DMS53 (cell line): ENCODE measurements at regions not wholly inside any gene's neighbourhood (a gene's known extent, or its start where the extent isn't known, plus 50 kb on each side); places are given as distances from the start of the nearest gene placed in this dataset.
A peak's percentile ranks its signal among the peaks of the same experiment; 100 is the strongest.

Experiments used
- DNase-seq: peaks from one replicate; lab custom pipeline; 2025; lab: John Stamatoyannopoulos, UW

DNA sequence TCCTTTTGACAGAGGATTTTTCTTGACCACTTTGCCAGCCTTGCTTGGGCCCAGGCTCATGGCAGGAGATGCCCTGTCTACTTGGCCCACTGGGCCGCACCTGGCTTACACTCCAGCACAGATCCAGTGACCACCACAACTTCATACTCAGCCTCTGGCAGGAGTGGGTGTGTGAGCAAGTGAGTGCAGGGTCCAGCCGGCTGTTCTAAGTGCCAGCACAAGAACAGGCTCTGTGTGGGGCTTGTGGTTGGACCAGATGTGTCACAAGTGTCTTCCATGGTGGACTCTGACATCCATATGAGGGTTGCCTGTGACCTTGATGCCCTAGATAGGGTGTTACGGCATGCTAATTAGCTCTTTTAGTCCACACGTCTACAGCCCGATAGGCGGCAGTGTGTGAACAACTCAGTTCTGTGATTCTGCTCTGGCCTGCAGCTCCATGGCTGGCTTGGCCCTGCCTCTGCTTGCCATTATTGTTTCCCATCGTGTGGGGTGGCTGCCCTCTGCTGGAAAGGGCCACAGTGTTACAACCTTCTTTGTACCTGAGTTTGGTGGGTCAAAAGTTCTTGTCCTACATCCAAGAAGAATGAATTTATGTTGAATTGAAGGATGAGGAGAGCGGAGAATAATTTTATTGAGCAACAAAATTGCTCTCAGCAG is 1089.1 kb downstream of the SLC6A15 start:
- DNase-seq: peak; percentile 89

- no peak for DNase-seq
These were observed 1090.6 kb downstream of the SLC6A15 start for GRCh38 chr12:83821967-83822366.

DNA sequence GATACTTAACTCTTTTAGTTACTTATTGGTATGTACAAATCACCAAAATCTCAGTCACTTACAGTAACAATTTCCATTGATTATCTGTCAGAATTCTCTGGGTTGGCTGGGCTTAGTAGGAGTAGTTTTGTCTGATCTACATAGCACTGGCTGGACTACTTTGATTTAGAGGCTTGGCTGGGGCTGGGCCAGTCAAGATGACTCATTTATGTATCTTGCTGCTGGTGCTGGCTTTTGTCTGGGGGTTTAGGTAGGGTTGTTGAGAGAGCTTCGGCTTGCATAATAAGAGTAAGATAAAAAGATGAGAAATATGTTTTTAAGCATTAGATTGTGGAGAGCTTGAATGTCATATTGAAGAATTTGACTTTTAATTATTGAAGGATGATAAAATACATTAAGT is 1093.7 kb downstream of the SLC6A15 start:
- DNase-seq: peak; percentile 72

DNA sequence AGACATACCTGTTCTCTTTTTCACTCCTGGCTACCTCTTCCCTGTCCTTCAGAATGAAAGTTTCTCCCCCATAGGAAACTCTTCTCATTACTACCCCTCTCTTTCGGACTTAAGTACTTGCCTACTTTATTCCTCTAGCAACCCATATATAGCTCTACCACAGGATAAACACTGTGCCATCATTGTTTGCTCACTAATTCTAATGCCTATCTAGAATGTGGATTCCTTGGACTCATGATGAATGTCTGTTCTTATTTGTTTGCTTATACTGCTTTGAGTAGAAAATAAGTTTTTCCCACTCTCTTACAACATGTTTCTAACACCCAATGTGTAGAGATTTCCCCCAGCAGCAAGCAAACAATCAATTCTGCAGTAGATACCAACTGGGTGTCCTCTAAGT is 1094.9 kb downstream of the SLC6A15 start:
- no peak for DNase-seq

DNA sequence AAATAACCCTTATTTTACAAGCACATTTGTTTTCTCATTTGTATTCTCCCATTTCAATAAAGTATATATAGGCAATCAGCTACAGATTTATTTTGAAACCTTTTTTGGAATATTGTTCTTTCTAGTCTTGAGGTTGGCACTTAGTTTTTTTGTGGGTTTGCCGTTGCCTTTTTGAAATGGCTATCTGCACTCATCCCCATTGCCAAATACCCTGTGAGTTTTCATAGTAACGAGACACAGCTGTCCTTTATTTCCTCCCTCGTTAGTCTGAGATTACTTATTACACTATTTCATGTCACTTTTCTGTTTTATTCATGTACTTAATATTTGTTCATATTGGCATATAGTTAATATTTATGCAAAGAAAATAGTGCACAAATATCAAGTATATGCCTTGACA is 1104.0 kb downstream of the SLC6A15 start:
- no peak for DNase-seq

GRCh38 chr12:83807871-83808270 is 1104.7 kb downstream of the SLC6A15 start:
- no peak for DNase-seq

- DNase-seq: no peak
These were observed 1106.7 kb downstream of the SLC6A15 start for GRCh38 chr12:83805873-83806272.

DNA sequence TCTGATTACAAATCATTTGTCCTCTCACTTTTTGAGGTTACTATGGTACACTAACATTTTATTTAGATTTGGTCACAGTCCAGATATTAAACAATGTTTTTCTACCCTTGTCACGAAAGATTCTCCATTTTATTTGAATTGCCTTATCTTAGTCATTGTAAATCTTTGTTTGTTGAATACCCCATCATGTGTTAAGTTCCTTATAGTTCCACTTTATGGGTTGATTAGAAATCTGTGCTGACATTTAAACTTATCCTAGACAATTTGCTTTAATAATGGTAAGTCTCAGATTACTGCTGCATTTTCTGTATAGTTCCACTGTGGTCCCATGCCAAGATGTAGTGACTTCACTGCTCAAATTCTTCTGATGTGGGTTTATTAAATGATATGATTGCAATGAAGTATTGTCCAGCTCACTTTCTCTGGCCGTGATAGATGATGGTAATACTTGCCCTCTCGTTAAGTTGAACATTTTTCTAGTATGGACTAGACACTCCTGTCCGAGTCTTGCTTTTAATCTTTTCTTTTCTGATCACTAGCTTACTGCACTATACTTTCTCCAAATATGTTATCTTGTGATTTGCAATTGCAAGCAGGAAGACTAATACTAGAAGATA is 1107.3 kb downstream of the SLC6A15 start:
- no peak for DNase-seq

- no peak for DNase-seq
These were observed 1110.6 kb downstream of the SLC6A15 start for GRCh38 chr12:83801972-83802371.

GRCh38 chr12:83800022-83800421 is 1112.6 kb downstream of the SLC6A15 start:
- no peak for DNase-seq

- DNase-seq: no peak
These were observed 1109.8 kb downstream of the TMTC2 start for GRCh38 chr12:83796531-83796930.

DNA sequence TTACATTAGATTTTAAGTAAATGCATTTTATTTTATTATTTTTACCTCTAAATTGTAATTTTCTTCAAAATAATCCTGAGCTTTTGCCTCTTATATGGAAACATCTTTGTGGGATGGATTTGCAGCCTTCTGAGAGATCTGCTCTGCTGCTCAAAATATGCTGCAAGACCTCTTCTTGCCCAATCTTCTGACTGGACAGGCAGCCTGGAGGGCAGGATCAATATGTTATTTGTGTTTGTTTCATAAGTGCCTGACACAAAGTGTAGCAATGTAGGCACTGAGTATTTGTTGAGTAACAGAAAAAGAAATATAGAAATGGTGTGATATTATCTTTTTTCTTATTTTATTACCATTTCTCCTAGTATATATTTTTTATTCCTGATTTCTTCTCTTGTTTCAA is 1106.9 kb downstream of the TMTC2 start:
- no peak for DNase-seq

GRCh38 chr12:83784298-83784890 is 1097.7 kb downstream of the TMTC2 start:
- DNase-seq: no peak

- no peak for DNase-seq
These were observed 1092.8 kb downstream of the TMTC2 start for GRCh38 chr12:83779526-83779925.

- DNase-seq: no peak
These were observed 1082.4 kb downstream of the TMTC2 start for GRCh38 chr12:83769151-83769550.

DNA sequence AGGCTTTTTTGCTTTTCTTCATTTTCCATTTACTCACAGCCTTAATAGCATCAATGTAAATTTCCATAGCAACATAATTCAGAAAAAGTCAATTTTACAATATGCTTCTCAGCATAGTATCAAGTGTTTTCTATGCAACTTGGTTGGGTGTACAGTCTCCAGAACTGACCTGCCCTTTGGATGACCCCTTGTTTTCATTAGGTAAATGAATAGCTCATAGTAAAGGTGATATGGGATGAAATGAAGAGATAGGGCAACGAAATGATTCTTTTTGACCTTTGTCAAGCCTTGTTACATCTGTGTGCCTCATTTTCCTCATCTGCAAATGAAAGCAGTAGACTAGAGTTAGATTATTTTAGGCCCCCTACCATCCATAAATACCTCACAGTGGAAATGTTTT is 1081.0 kb downstream of the TMTC2 start:
- no peak for DNase-seq

DNA sequence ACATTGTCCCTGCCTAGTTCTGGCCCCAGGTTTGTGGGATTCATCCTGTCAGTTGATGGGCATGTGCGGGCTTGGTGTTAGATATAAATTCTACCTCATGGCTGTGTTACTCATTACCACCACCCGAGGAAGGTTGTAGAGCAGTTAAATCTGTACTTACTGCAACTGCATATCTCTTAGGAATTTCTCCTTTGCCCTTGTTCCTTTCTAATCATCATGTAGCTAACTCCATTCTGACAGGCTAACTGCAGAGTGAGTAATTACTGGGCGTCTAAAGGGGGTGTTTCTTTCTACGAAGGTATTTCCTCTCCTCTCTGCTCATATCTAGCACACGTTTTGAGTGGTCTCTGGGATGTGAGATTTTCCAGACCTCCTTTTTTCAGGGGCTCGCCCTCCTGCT is 1076.7 kb downstream of the TMTC2 start:
- no peak for DNase-seq

DNA sequence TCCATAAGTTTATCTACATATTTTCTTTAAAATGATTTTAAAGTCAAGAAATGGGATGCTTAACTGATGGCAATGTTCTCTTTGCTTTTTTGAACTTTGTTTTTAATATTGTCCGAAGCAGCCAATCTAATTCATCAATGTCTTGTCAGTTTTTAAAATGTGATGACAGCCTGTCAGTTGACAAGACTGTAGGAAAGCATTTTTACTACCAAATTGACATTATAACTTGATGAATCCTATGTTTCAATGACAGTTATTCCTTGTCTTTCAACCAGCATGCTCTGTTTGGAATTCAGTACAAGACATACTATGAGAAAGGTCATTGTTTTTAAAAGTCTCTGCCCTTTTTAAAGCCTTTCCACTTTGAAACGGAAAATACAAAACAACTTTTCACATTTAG is 1073.2 kb downstream of the TMTC2 start:
- DNase-seq: no peak

DNA sequence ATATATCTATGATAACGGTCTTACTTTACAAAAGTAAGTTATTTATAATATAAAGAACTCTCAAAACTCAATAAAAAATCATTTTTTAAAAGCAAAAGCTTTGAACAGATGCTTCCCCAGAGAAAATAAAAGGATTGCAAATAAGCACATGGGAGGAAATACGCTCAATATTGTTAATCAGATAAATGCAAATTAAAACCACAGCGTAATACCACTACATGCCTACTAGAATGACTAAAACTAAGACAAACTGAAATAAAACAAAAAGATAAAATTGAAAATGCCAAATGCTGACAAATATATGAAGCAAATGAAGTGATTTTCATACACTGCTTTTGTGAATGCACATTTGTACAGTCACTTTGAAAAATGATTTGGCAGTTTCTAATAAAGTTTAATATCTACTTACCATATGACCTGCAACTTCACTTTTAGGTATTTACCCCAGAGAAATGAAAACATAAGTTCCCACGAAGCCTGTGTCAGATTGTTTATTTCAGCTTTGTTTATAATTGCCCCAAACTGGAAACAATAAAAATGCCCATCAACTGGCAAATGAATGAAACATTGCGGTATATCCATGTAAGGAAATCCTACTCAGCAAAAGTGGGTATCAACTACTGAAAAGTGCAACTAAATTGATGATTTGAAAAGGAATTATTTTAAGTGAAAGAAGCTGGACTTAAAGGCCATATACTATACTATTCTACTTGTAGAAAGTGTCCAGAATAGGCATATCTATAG is 1072.4 kb downstream of the TMTC2 start:
- no peak for DNase-seq

DNA sequence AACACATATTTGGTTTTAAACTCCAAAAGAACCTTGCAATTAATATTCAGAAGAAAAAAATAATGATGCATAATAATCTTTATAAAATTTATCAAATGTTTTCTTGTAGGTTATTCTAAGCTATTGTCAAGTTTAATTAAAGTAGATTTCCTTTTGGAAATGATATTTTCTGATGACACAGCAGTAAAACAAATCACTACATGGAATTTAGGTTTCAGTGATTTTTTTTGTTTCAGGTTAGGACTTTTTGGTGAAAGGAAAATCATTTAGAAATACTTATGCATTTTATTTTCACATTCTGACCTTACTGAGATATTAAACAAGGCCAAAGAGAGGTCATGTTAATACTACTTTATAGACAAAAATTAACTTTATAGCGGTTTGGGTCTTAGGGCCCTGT is 1067.2 kb downstream of the TMTC2 start:
- DNase-seq: no peak

- no peak for DNase-seq
These were observed 1066.5 kb downstream of the TMTC2 start for GRCh38 chr12:83753205-83753604.

DNA sequence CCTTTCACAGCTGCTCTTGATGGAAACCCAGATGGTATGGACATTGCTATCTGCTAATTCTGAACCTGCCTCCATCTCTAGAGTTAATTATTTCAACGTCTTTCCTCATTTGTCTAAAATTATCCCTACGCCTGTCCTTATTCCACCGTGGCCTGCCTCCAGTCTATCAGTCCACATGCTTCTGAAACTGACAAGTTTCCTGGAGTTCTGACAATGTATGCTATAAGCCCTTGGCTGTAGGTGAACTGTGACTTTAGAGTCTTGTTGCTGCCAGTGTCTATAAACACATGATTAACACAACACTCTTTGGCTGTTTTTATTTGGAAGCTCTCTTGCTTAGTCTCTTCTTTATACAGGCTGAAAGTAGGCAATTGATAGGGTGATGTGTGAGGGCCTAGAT is 1052.9 kb downstream of the TMTC2 start:
- no peak for DNase-seq

- no peak for DNase-seq
These were observed 1024.1 kb downstream of the TMTC2 start for GRCh38 chr12:83710851-83711250.
